ENCODE measurements at regions not wholly inside any gene's neighbourhood (a gene's known extent, or its start where the extent isn't known, plus 50 kb on each side); places are given as distances from the start of the nearest gene placed in this dataset.

DNA sequence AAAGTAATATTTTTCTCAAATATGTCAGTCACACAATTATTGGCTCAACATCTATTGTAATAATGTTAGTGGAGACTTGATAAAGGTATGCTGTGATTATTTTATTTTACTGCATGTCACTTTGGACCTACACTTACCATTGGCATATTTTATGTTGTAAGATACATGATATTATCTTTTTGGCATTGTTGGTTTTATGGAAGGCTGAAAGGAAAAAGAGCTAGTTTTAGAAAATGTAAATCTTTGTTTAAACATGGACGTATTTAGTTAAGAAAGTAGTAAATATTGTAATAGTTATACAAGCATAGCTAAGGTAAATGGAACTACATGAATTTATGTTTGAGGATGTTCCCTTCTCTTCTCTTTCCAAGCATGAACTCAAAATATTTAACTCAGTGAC is 1399.3 kb downstream of the STIM2 start:
- TF ChIP-seq, protein P1, sequence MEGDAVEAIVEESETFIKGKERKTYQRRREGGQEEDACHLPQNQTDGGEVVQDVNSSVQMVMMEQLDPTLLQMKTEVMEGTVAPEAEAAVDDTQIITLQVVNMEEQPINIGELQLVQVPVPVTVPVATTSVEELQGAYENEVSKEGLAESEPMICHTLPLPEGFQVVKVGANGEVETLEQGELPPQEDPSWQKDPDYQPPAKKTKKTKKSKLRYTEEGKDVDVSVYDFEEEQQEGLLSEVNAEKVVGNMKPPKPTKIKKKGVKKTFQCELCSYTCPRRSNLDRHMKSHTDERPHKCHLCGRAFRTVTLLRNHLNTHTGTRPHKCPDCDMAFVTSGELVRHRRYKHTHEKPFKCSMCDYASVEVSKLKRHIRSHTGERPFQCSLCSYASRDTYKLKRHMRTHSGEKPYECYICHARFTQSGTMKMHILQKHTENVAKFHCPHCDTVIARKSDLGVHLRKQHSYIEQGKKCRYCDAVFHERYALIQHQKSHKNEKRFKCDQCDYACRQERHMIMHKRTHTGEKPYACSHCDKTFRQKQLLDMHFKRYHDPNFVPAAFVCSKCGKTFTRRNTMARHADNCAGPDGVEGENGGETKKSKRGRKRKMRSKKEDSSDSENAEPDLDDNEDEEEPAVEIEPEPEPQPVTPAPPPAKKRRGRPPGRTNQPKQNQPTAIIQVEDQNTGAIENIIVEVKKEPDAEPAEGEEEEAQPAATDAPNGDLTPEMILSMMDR (IDR thresholded peaks at IDR 0.05), result no peak
- TF ChIP-seq POLR2A (IDR thresholded peaks at IDR 0.05), result no peak

Measured in lower leg skin (tissue), 3 donors.